SK-N-SH (cell line): ENCODE measurements at regions not wholly inside any gene's neighbourhood (a gene's known extent, or its start where the extent isn't known, plus 50 kb on each side); places are given as distances from the start of the nearest gene placed in this dataset.

Experiments
- CTCF ChIA-PET: fragments of 300-600, 350-600 bp; formaldehyde crosslinking; extraction: SDS; loops from one replicate; lab custom pipeline; 2021; lab: Yijun Ruan, JAX
- POLR2A ChIA-PET: fragments of 350-600 bp; sonication (Branson Sonifier 250); formaldehyde crosslinking; extraction: SDS; loops from one replicate; lab custom pipeline; 2020; ENCODE audit warnings: antibody characterized with exemption, inconsistent platforms; lab: Yijun Ruan, JAX
- DNase-seq: peaks from one replicate; pipeline ENCODE4 v3.0.0; 2012
- H2AFZ ChIP-seq: fragments of 200-600 bp; sonication (generic); 2 replicates; pipeline ENCODE4 v1.8.1; 2016; ENCODE audit warnings: antibody characterized with exemption, mild to moderate bottlenecking, low read depth
- H3F3A ChIP-seq: fragments of 200-600 bp; sonication (generic); replicated peaks from 2 replicates; pipeline ENCODE3; 2016; ENCODE audit warnings: antibody characterized with exemption, mild to moderate bottlenecking; ENCODE audit not compliant: insufficient read depth
- H3K27ac ChIP-seq, 2 experiments: fragments of 200-500 bp in 1 of 2; fragments of 200-600 bp in 1 of 2; sonication (Bioruptor generic) in 1 of 2; sonication (generic), shearing (Covaris generic) in 1 of 2; 2 replicates each; pipeline versions ENCODE4 v1.5.1 to v1.6.1; 2014 to 2016; ENCODE audit warnings: low read depth in 2 of 2, inconsistent platforms in 1 of 2, low read length in 1 of 2, mild to moderate bottlenecking in 1 of 2, mixed read lengths in 1 of 2
- H3K27me3 ChIP-seq: fragments of 200-600 bp; sonication (generic), shearing (Covaris generic); 2 replicates; pipeline ENCODE4 v1.6.1; 2016; ENCODE audit warnings: mixed run types; ENCODE audit not compliant: insufficient read depth
- H3K36me3 ChIP-seq, 2 experiments: fragments of 200-500 bp in 1 of 2; fragments of 200-600 bp in 1 of 2; sonication (Bioruptor generic) in 1 of 2; sonication (generic) in 1 of 2; replicated peaks in 1 of 2; 2 replicates each; pipeline versions ENCODE3 to v1.5.1; 2014 to 2016; ENCODE audit warnings: low read length in 1 of 2, mild to moderate bottlenecking in 1 of 2; ENCODE audit not compliant: insufficient read depth in 2 of 2, control insufficient read depth in 1 of 2
- H3K4me1 ChIP-seq, 2 experiments: fragments of 200-500 bp in 1 of 2; fragments of 200-600 bp in 1 of 2; sonication (Bioruptor generic) in 1 of 2; sonication (generic), shearing (Covaris generic) in 1 of 2; 2 replicates each; pipeline versions ENCODE4 v1.5.1 to v1.6.1; 2014 to 2016; ENCODE audit warnings: low read depth in 1 of 2, low read length in 1 of 2, mixed run types in 1 of 2; ENCODE audit not compliant: insufficient read depth in 2 of 2, control insufficient read depth in 1 of 2
- H3K4me2 ChIP-seq: fragments of 200-600 bp; sonication (generic), shearing (Covaris generic); 2 replicates; pipeline ENCODE4 v1.6.1; 2017; ENCODE audit warnings: mixed run types
- H3K4me3 ChIP-seq, 2 experiments: fragments of 200-500 bp in 1 of 2; fragments of 200-600 bp in 1 of 2; sonication (Bioruptor generic) in 1 of 2; sonication (generic), shearing (Covaris generic) in 1 of 2; 2 replicates each; pipeline versions ENCODE4 v1.5.1 to v1.8.1; 2014 to 2016; ENCODE audit warnings: low read depth in 2 of 2, inconsistent platforms in 1 of 2, low read length in 1 of 2, mild to moderate bottlenecking in 1 of 2, mixed read lengths in 1 of 2, moderate library complexity in 1 of 2
- H3K79me2 ChIP-seq: fragments of 200-600 bp; sonication (generic); 2 replicates; pipeline ENCODE4 v1.8.1; 2017; ENCODE audit warnings: mild to moderate bottlenecking; ENCODE audit not compliant: insufficient read depth
- H3K9ac ChIP-seq: fragments of 200-600 bp; sonication (generic); 2 replicates; pipeline ENCODE4 v1.6.1; 2017; ENCODE audit warnings: mixed run types
- H3K9me2 ChIP-seq: fragments of 200-600 bp; sonication (generic); 2 replicates; pipeline ENCODE4 v1.6.1; 2017; ENCODE audit warnings: mixed run types
- H3K9me3 ChIP-seq: fragments of 200-600 bp; sonication (generic); 2 replicates; pipeline ENCODE4 v1.6.1; 2017; ENCODE audit warnings: mixed run types, mild to moderate bottlenecking, moderate library complexity
- H4K20me1 ChIP-seq: fragments of 200-600 bp; sonication (generic); 2 replicates; pipeline ENCODE4 v1.6.1; 2017; ENCODE audit warnings: mild to moderate bottlenecking, mixed run types; ENCODE audit not compliant: insufficient read depth
- CHD2 ChIP-seq: fragments of 150-350 bp; IDR thresholded peaks from 2 replicates; pipeline ENCODE4 v1.6.1; 2018; ENCODE audit warnings: low read length; ENCODE audit not compliant: partially characterized antibody
- ELF1 ChIP-seq: IDR thresholded peaks from 2 replicates; pipeline ENCODE4 v1.4.0; 2012
- EP300 ChIP-seq, 2 experiments: IDR thresholded peaks; 2 replicates each; pipeline versions ENCODE4 v1.4.0 to v1.6.1; 2012; ENCODE audit warnings: borderline replicate concordance in 1 of 2, low read depth in 1 of 2, low read length in 1 of 2
- EZH2phosphoT487 ChIP-seq: fragments of 200-600 bp; sonication (generic); IDR thresholded peaks from 2 replicates; pipeline ENCODE4 v1.6.1; 2017; ENCODE audit warnings: low read depth, mixed run types, mild to moderate bottlenecking, antibody characterized with exemption, moderate library complexity, borderline replicate concordance
- MEF2A ChIP-seq: IDR thresholded peaks from 2 replicates; pipeline ENCODE4 v1.4.0; 2012; ENCODE audit warnings: low read depth, borderline replicate concordance
- NRF1 ChIP-seq: IDR thresholded peaks from 2 replicates; pipeline ENCODE4 v1.6.1; 2012; ENCODE audit warnings: low read depth, mild to moderate bottlenecking, low read length
- RAD21 ChIP-seq: IDR thresholded peaks from 2 replicates; pipeline ENCODE4 v1.6.1; 2012; ENCODE audit warnings: mild to moderate bottlenecking, low read length
- SIN3A ChIP-seq: IDR thresholded peaks from 2 replicates; pipeline ENCODE4 v1.6.1; 2012; ENCODE audit warnings: low read depth, mild to moderate bottlenecking, low read length, moderate library complexity, borderline replicate concordance
- TAF1 ChIP-seq: IDR thresholded peaks from 2 replicates; pipeline ENCODE4 v1.6.1; 2012; ENCODE audit warnings: low read depth, mild to moderate bottlenecking, low read length, moderate library complexity, borderline replicate concordance
- YY1 ChIP-seq: IDR thresholded peaks from 2 replicates; pipeline ENCODE4 v1.4.0; 2012; ENCODE audit warnings: low read depth, mild to moderate bottlenecking
- ZBTB33 ChIP-seq: IDR thresholded peaks from 2 replicates; pipeline ENCODE4 v1.4.0; 2012; ENCODE audit warnings: low read depth, borderline replicate concordance
- WGBS: methylation state at CpG from one replicate; pipeline ENCODE4 v1.1.6; 2017; ENCODE audit warnings: low lambda C conversion rate; 5-methylcytosine and 5-hydroxymethylcytosine counted together
- TF ChIP-seq, protein P1 (sequence below): IDR thresholded peaks from 2 replicates; pipeline ENCODE4; 2012
- TF ChIP-seq, protein P2 (sequence below): IDR thresholded peaks from 2 replicates; pipeline ENCODE4 v1.4.0; 2012; ENCODE audit warnings: low read depth
- TF ChIP-seq, protein P3 (sequence below): IDR thresholded peaks from 2 replicates; pipeline ENCODE4 v1.6.1; 2012; ENCODE audit warnings: mild to moderate bottlenecking, low read depth, low read length, moderate library complexity

GRCh38 chr3:5735896-5736295 is 548.4 kb downstream of the EDEM1 start:
- no peak overlapping the region for H3K4me3 ChIP-seq
- DNase-seq, result no peak
- no peaks in the 10 kb centered on the region for H3K9me2 ChIP-seq
- no peaks in the 10 kb centered on the region for H4K20me1 ChIP-seq
- H3K27me3 ChIP-seq, result no peaks in the 10 kb centered on the region
- CTCF ChIA-PET, result no interaction called here
- H3F3A ChIP-seq, result no peaks in the 10 kb centered on the region
- H3K4me2 ChIP-seq, result no peak overlapping the region
- no peaks in the 10 kb centered on the region for H3K9me3 ChIP-seq
- no peaks in the 10 kb centered on the region for H3K79me2 ChIP-seq
- no peak overlapping the region for H3K9ac ChIP-seq
- POLR2A ChIA-PET, result no interaction called here
- H2AFZ ChIP-seq, result no peak overlapping the region
- no peaks in the 10 kb centered on the region for H3K4me1 ChIP-seq
- H3K36me3 ChIP-seq, result no peaks in the 10 kb centered on the region
- TF ChIP-seq NRF1 (no peak), EZH2phosphoT487 (no peak), EP300 (IDR thresholded peaks at IDR 0.05; ENCODE audit: borderline replicate concordance in 1 of 2, low read depth in 1 of 2, low read length in 1 of 2) (no peak), SIN3A (no peak), YY1 (no peak), CHD2 (no peak), TAF1 (no peak), RAD21 (no peak), ELF1 (no peak), ZBTB33 (no peak), MEF2A (no peak)
- TF ChIP-seq, protein P1, sequence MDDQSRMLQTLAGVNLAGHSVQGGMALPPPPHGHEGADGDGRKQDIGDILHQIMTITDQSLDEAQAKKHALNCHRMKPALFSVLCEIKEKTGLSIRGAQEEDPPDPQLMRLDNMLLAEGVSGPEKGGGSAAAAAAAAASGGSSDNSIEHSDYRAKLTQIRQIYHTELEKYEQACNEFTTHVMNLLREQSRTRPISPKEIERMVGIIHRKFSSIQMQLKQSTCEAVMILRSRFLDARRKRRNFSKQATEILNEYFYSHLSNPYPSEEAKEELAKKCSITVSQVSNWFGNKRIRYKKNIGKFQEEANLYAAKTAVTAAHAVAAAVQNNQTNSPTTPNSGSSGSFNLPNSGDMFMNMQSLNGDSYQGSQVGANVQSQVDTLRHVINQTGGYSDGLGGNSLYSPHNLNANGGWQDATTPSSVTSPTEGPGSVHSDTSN, result no peak
- TF ChIP-seq, protein P2, sequence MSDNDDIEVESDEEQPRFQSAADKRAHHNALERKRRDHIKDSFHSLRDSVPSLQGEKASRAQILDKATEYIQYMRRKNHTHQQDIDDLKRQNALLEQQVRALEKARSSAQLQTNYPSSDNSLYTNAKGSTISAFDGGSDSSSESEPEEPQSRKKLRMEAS, result no peak
- TF ChIP-seq, protein P3, sequence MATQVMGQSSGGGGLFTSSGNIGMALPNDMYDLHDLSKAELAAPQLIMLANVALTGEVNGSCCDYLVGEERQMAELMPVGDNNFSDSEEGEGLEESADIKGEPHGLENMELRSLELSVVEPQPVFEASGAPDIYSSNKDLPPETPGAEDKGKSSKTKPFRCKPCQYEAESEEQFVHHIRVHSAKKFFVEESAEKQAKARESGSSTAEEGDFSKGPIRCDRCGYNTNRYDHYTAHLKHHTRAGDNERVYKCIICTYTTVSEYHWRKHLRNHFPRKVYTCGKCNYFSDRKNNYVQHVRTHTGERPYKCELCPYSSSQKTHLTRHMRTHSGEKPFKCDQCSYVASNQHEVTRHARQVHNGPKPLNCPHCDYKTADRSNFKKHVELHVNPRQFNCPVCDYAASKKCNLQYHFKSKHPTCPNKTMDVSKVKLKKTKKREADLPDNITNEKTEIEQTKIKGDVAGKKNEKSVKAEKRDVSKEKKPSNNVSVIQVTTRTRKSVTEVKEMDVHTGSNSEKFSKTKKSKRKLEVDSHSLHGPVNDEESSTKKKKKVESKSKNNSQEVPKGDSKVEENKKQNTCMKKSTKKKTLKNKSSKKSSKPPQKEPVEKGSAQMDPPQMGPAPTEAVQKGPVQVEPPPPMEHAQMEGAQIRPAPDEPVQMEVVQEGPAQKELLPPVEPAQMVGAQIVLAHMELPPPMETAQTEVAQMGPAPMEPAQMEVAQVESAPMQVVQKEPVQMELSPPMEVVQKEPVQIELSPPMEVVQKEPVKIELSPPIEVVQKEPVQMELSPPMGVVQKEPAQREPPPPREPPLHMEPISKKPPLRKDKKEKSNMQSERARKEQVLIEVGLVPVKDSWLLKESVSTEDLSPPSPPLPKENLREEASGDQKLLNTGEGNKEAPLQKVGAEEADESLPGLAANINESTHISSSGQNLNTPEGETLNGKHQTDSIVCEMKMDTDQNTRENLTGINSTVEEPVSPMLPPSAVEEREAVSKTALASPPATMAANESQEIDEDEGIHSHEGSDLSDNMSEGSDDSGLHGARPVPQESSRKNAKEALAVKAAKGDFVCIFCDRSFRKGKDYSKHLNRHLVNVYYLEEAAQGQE, result no peak
- 8% methylated on average over 6 of the region's 6 CpGs for WGBS
- H3K27ac ChIP-seq, result no peak overlapping the region
